GM12878 (cell line): ENCODE measurements at regions not wholly inside any gene's neighbourhood (a gene's known extent, or its start where the extent isn't known, plus 50 kb on each side); places are given as distances from the start of the nearest gene placed in this dataset.

ENCODE experiments used
- CTCF ChIP-seq, 3 experiments: IDR thresholded peaks in 2 of 3; conservative IDR thresholded peaks in 1 of 3; 2 replicates each; pipeline ENCODE4 v1.5.1; 2011; ENCODE audit warnings: low read depth in 3 of 3, low read length in 3 of 3, mild to moderate bottlenecking in 3 of 3, control low read depth in 2 of 3, moderate library complexity in 2 of 3, inconsistent platforms in 1 of 3, mixed read lengths in 1 of 3; ENCODE audit not compliant: control insufficient read depth in 2 of 3, insufficient read depth in 1 of 3; ENCODE audit errors: extremely low read depth in 1 of 3
- ELK1 ChIP-seq: IDR thresholded peaks from 2 replicates; pipeline ENCODE4 v1.6.1; 2012; ENCODE audit warnings: low read depth, low read length, improper control_type of control experiment
- EP300 ChIP-seq, 2 experiments: fragments of 150-350 bp in 1 of 2; IDR thresholded peaks; 2 replicates each; pipeline ENCODE4 v1.6.1; 2011 to 2012; ENCODE audit warnings: low read depth in 2 of 2, low read length in 2 of 2, borderline replicate concordance in 1 of 2, improper control_type of control experiment in 1 of 2, inconsistent platforms in 1 of 2; ENCODE audit not compliant: control insufficient read depth in 1 of 2
- FOXM1 ChIP-seq: IDR thresholded peaks from 2 replicates; pipeline ENCODE4 v1.6.1; 2012; ENCODE audit warnings: low read depth, mild to moderate bottlenecking, inconsistent platforms, low read length, moderate library complexity
- GATAD2B ChIP-seq: fragments of 450-650 bp; conservative IDR thresholded peaks from 2 replicates; pipeline ENCODE4 v1.6.1; 2017; ENCODE audit warnings: low read depth, mild to moderate bottlenecking, moderate library complexity
- HDAC2 ChIP-seq: fragments of 200-600 bp; sonication (generic); IDR thresholded peaks from 2 replicates; pipeline ENCODE4 v1.6.1; 2017
- KDM1A ChIP-seq: fragments of 200-600 bp; sonication (generic); IDR thresholded peaks from 2 replicates; pipeline ENCODE4 v1.6.1; 2016; ENCODE audit warnings: borderline replicate concordance
- NR2C2 ChIP-seq: IDR thresholded peaks from 2 replicates; pipeline ENCODE4 v1.6.1; 2011; ENCODE audit warnings: borderline replicate concordance, low read depth; ENCODE audit not compliant: control insufficient read depth, insufficient read length
- PAX5 ChIP-seq: IDR thresholded peaks from 2 replicates; pipeline ENCODE4 v1.6.1; 2011; ENCODE audit warnings: low read depth, low read length, borderline replicate concordance
- POLR2A ChIP-seq: IDR thresholded peaks from 2 replicates; pipeline ENCODE4 v1.6.1; 2011; ENCODE audit warnings: low read depth, mild to moderate bottlenecking, low read length
- SP1 ChIP-seq: IDR thresholded peaks from one replicate; pipeline ENCODE4 v1.6.1; 2011; ENCODE audit warnings: low read depth, low read length
- SUZ12 ChIP-seq: fragments of 200-600 bp; sonication (generic); IDR thresholded peaks from one replicate; pipeline ENCODE4 v1.6.1; 2018; ENCODE audit warnings: antibody characterized with exemption, mild to moderate bottlenecking; ENCODE audit not compliant: unreplicated experiment

- TF ChIP-seq EP300 (IDR thresholded peaks at IDR 0.05; ENCODE audit: borderline replicate concordance in 1 of 2, control insufficient read depth in 1 of 2, low read depth in 2 of 2, low read length in 2 of 2) (no peak), PAX5 (no peak), POLR2A (no peak), FOXM1 (no peak), SUZ12 (no peak), GATAD2B (no peak), CTCF (IDR thresholded peaks at IDR 0.05 in 2 of 3, conservative IDR thresholded peaks at IDR 0.05 in 1 of 3; ENCODE audit: control insufficient read depth in 2 of 3, extremely low read depth in 1 of 3, insufficient read depth in 1 of 3, low read depth in 3 of 3, low read length in 3 of 3) (no peak), KDM1A (no peak), HDAC2 (no peak), NR2C2 (no peak), SP1 (no peak), ELK1 (no peak)
Observed at GRCh38 chr13:104584481-104584880, 1518.3 kb upstream of the SLC10A2 start.
